ENCODE measurements at regions not wholly inside any gene's neighbourhood (a gene's known extent, or its start where the extent isn't known, plus 50 kb on each side); places are given as distances from the start of the nearest gene placed in this dataset.

- TF ChIP-seq REST (IDR thresholded peaks at IDR 0.05; ENCODE audit: low read depth) (no peak), TCF7L2 (IDR thresholded peaks at IDR 0.05; ENCODE audit: borderline replicate concordance, extremely low read depth, insufficient read depth, insufficient read length) (no peak), CEBPB (IDR thresholded peaks at IDR 0.05; ENCODE audit: low read depth) (no peak), JUND (IDR thresholded peaks at IDR 0.05) (no peak), POLR2A (IDR thresholded peaks at IDR 0.05; ENCODE audit: borderline replicate concordance, extremely low read depth, insufficient read depth, insufficient read length) (no peak), EGR1 (IDR thresholded peaks at IDR 0.05; ENCODE audit: low read depth) (no peak)
These were observed 71.2 kb upstream of the SHISA3 start (continued) for GRCh38 chr4:42326040-42326439.

GRCh38 chr4:42326524-42326923 lies 70.8 kb upstream of the SHISA3 start:
- no peak for ATAC-seq
- Histone ChIP-seq H4K20me1 (ENCODE audit: insufficient read depth) (no peaks in the 10 kb centered on the region), H3K27ac (ENCODE audit: low read depth, low read length) (no peak overlapping the region), H3K9me2 (ENCODE audit: insufficient read depth) (no peaks in the 10 kb centered on the region), H3K4me2 (ENCODE audit: low read length) (no peak overlapping the region), H2AFZ (ENCODE audit: low read depth, low read length, poor library complexity, severe bottlenecking) (no peak overlapping the region), H3K4me3 (replicated peaks in 1 of 2; ENCODE audit: low read depth in 1 of 2, low read length in 2 of 2) (no peak overlapping the region), H3K4me1 (ENCODE audit: control insufficient read depth in 1 of 2, insufficient read depth in 2 of 2, low read length in 2 of 2) (peaks cover 0 to 1% of the 10 kb centered on the region in 2 experiments; a peak in 2 of 4 replicates), H3K36me3 (ENCODE audit: control insufficient read depth in 1 of 2, insufficient read depth in 2 of 2, low read length in 2 of 2) (no peaks in the 10 kb centered on the region), H3K9me3 (ENCODE audit: control insufficient read depth in 1 of 2, insufficient read depth in 1 of 2, low read depth in 1 of 2, low read length in 2 of 2) (no peaks in the 10 kb centered on the region), H3K79me2 (ENCODE audit: insufficient read depth, low read length) (no peaks in the 10 kb centered on the region), H3K27me3 (ENCODE audit: insufficient read depth, low read length) (no peaks in the 10 kb centered on the region), H3K9ac (ENCODE audit: low read length) (no peak overlapping the region)
- CTCF ChIA-PET: no interaction called here
- no TSS peak for BruUV-seq (replicated peaks)
- DNase-seq (ENCODE audit: low read depth, low spot score): no peak
- no peak for TF ChIP-seq RAD21 (IDR thresholded peaks at IDR 0.05; ENCODE audit: low read depth)
- RAD21 ChIA-PET (ENCODE audit: low non-redundant PET in 1 of 2, low total read pairs in 2 of 2, uncharacterized antibody in 2 of 2, unreplicated experiment in 2 of 2): no interaction called here
- POLR2A ChIA-PET: no interaction called here
- intact Hi-C loops (cut with micrococcal nuclease): no loop called here

Measured in HCT116 (cell line).